ENCODE measurements at regions not wholly inside any gene's neighbourhood (a gene's known extent, or its start where the extent isn't known, plus 50 kb on each side); places are given as distances from the start of the nearest gene placed in this dataset.

DNA sequence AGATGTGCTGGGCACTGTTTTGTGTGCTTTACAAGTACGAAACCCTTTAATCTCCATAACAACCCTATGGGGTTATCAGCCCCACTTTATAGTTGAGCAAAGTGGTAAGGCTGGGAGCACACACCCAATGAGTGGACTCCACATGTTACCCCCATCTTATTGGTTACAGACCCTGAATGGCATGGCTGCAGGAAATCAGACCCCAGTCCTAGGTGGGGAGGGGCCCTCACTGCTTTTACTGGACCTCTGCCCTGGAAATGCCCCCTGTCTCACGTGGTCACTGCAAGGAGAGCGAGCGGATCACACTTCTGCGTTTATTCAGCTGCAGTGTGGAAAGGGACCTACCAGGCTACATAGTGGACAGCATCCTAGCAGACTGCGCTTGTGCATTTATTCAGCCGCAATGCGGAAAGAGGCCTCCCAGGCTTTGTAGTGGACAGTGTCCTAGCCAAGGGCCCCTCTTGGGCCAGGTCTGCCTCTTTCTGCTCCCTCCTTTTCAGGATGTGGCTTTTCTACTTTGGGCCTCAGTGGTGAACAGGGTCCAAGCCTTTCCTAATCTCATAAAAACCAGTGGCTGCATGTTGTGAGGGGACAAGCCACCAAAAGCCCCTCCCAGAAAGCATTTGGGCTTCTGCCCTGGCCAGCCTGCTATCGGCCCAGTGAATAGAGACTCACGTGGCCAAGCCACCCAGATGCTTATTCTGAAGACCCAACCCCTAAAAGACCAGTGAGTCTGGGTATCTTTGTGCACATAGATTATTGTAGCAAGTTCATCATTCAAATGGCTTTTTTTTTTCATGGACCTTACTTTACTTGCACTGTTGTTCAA lies 405.7 kb upstream of the RNF32 start:
- Histone ChIP-seq H3K9me2 (replicated peaks; ENCODE audit: insufficient read depth, low read length) (no peaks in the 10 kb centered on the region), H3K27ac (ENCODE audit: low read depth, low read length) (no peak overlapping the region), H2AFZ (ENCODE audit: low read depth, low read length, severe bottlenecking) (no peak overlapping the region), H3K4me2 (ENCODE audit: low read depth, low read length, poor library complexity, severe bottlenecking) (no peak overlapping the region), H3K36me3 (ENCODE audit: low read length) (no peaks in the 10 kb centered on the region), H3K9ac (ENCODE audit: low read length) (no peak overlapping the region), H3K9me3 (ENCODE audit: insufficient read depth, low read length) (no peaks in the 10 kb centered on the region), H3K4me3 (ENCODE audit: insufficient read depth, low read length, poor library complexity, severe bottlenecking) (no peak overlapping the region), H3F3A (ENCODE audit: insufficient read depth) (no peaks in the 10 kb centered on the region), H4K20me1 (ENCODE audit: low read depth, low read length) (no peaks in the 10 kb centered on the region), H3K79me2 (ENCODE audit: insufficient read depth, low read length) (no peaks in the 10 kb centered on the region), H3K27me3 (ENCODE audit: low read length) (no peaks in the 10 kb centered on the region)
- TF ChIP-seq, protein P1, sequence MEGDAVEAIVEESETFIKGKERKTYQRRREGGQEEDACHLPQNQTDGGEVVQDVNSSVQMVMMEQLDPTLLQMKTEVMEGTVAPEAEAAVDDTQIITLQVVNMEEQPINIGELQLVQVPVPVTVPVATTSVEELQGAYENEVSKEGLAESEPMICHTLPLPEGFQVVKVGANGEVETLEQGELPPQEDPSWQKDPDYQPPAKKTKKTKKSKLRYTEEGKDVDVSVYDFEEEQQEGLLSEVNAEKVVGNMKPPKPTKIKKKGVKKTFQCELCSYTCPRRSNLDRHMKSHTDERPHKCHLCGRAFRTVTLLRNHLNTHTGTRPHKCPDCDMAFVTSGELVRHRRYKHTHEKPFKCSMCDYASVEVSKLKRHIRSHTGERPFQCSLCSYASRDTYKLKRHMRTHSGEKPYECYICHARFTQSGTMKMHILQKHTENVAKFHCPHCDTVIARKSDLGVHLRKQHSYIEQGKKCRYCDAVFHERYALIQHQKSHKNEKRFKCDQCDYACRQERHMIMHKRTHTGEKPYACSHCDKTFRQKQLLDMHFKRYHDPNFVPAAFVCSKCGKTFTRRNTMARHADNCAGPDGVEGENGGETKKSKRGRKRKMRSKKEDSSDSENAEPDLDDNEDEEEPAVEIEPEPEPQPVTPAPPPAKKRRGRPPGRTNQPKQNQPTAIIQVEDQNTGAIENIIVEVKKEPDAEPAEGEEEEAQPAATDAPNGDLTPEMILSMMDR (IDR thresholded peaks at IDR 0.05; ENCODE audit: insufficient read depth, low read length, poor library complexity, severe bottlenecking), result no peak
- TF ChIP-seq EZH2phosphoT487 (conservative IDR thresholded peaks at IDR 0.05; ENCODE audit: low read length), result no peak

DNA sequence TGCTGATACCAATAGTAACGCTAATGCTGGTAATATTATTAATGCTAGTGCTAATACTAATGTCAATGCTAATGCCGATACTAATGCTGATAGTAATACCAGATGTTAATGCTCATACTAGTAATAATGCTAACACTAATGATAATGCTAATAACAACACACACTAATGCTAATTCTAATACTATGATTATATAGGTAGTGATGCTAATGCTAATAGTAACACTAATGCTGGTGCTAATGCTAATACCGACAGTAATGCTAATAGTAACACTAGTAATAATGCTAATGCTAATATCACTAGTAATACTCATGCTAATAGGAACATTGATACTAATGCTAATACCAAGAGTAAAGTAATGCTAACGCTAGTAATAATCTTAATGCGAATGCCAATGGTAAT lies 406.4 kb upstream of the RNF32 start:
- Histone ChIP-seq H3K4me2 (ENCODE audit: low read depth, low read length, poor library complexity, severe bottlenecking) (no peak overlapping the region), H3K79me2 (ENCODE audit: insufficient read depth, low read length) (no peaks in the 10 kb centered on the region), H3K36me3 (ENCODE audit: low read length) (no peaks in the 10 kb centered on the region), H3K9me2 (replicated peaks; ENCODE audit: insufficient read depth, low read length) (no peaks in the 10 kb centered on the region), H2AFZ (ENCODE audit: low read depth, low read length, severe bottlenecking) (no peak overlapping the region), H3F3A (ENCODE audit: insufficient read depth) (no peaks in the 10 kb centered on the region), H3K4me3 (ENCODE audit: insufficient read depth, low read length, poor library complexity, severe bottlenecking) (no peak overlapping the region), H3K27ac (ENCODE audit: low read depth, low read length) (no peak overlapping the region), H3K9ac (ENCODE audit: low read length) (no peak overlapping the region), H4K20me1 (ENCODE audit: low read depth, low read length) (no peaks in the 10 kb centered on the region), H3K27me3 (ENCODE audit: low read length) (no peaks in the 10 kb centered on the region), H3K9me3 (ENCODE audit: insufficient read depth, low read length) (no peaks in the 10 kb centered on the region)
- TF ChIP-seq, protein P1 (IDR thresholded peaks at IDR 0.05; ENCODE audit: insufficient read depth, low read length, poor library complexity, severe bottlenecking), result no peak
- no peak for TF ChIP-seq EZH2phosphoT487 (conservative IDR thresholded peaks at IDR 0.05; ENCODE audit: low read length)

DNA sequence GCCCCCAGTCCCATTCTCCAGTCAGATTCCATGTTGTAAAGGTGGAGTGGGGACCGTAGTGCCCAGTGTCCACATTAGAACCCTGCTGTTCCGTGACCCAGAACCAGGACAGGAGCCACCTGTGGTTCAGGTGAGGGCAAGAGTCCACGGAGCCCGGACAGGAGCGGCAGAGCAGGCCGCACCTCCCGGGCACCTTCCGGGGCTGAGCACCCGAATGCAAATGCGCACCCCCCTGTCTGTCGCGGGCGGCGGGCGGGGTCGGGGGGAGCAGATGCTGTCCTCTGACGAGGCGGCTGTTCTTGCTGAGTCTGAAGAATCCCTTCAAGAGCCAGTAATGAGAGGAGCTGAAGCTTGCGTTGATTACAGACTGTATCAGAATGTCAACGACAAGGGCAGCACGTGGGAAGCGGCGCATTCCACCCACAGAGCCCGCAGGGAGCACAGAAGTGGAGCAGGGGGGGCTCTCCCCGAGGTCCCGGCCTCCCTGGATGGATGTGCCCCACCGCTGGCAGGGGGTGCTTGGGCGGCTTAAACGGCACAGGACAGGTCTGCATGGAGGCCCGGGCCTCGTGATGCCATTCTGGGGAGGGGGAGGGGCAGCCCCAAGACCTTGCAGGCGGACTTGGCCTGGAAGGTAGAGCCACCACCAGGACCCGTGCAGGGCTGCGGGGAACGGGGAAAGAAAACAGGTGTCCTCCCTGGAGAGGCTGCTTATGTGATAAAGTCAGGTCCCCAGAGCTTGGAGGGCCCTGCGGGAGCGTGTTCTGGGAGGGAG lies 407.5 kb upstream of the RNF32 start:
- H3K4me3 ChIP-seq (ENCODE audit: insufficient read depth, low read length, poor library complexity, severe bottlenecking), result no peak overlapping the region
- no peaks in the 10 kb centered on the region for H3K79me2 ChIP-seq (ENCODE audit: insufficient read depth, low read length)
- no peak overlapping the region for H3K4me2 ChIP-seq (ENCODE audit: low read depth, low read length, poor library complexity, severe bottlenecking)
- H3K27ac ChIP-seq (ENCODE audit: low read depth, low read length), result no peak overlapping the region
- TF ChIP-seq, protein P1 (IDR thresholded peaks at IDR 0.05; ENCODE audit: insufficient read depth, low read length, poor library complexity, severe bottlenecking), result no peak
- TF ChIP-seq EZH2phosphoT487 (conservative IDR thresholded peaks at IDR 0.05; ENCODE audit: low read length), result no peak
- no peak overlapping the region for H2AFZ ChIP-seq (ENCODE audit: low read depth, low read length, severe bottlenecking)
- H3K36me3 ChIP-seq (ENCODE audit: low read length), result no peaks in the 10 kb centered on the region
- H3K9me2 ChIP-seq (replicated peaks; ENCODE audit: insufficient read depth, low read length), result no peaks in the 10 kb centered on the region
- H3K9ac ChIP-seq (ENCODE audit: low read length), result no peak overlapping the region
- H3F3A ChIP-seq (ENCODE audit: insufficient read depth), result no peaks in the 10 kb centered on the region
- H3K27me3 ChIP-seq (ENCODE audit: low read length), result no peaks in the 10 kb centered on the region
- no peaks in the 10 kb centered on the region for H3K9me3 ChIP-seq (ENCODE audit: insufficient read depth, low read length)
- H4K20me1 ChIP-seq (ENCODE audit: low read depth, low read length), result no peaks in the 10 kb centered on the region
